ENCODE measurements at regions not wholly inside any gene's neighbourhood (a gene's known extent, or its start where the extent isn't known, plus 50 kb on each side); places are given as distances from the start of the nearest gene placed in this dataset.

DNA sequence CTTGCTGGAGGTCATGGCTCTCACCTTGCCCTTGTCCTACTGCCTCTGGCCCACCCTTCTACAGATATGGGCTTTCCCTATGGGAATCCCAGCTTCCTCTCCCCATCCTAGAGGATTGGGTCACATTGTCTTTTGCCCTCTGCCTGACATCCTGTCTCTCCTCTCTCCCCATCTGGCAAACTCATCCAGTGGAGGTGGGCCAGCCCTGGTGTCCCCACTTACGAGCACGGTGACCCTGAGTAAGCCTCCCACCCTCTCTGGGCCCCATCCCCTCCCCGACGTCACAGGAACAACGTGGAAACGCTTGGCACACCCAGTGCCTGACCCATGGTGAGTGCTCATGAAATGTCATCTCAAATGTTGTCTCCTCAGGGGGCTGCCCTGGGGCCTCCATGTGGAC lies 56.1 kb upstream of the ID3 start:
- no peak for DNase-seq (ENCODE audit: low read depth in 2 of 2)

DNA sequence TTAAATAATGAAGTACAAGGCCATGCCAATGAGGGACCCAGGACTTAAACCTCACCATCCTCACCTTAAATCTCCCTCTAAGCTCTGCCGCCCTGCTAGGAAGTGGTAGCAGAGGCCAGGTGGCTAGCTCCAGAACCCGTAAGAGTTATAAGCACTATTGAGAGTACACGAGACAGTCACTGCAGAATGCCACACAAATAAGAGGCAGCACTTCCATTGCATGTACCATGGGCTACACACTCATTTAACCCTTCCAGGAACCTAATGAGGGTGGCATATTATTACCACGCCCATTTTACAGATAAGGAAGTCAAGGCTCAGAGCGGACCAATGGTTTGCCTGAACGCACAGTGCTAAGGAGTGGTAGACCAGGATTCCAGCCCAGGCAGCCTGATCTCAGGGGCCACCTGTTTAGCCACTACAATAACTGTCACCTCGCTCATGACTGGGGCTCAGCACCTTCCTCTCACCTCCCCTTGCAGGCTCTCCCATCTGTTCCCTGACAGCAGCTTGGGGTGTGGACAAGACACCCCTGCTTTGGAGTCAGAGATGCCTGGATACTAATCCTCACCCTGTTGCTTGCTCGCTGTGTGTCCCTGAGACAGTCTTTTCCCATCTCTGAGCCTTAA lies 54.8 kb upstream of the ID3 start:
- no peak for DNase-seq (ENCODE audit: low read depth in 2 of 2)

DNA sequence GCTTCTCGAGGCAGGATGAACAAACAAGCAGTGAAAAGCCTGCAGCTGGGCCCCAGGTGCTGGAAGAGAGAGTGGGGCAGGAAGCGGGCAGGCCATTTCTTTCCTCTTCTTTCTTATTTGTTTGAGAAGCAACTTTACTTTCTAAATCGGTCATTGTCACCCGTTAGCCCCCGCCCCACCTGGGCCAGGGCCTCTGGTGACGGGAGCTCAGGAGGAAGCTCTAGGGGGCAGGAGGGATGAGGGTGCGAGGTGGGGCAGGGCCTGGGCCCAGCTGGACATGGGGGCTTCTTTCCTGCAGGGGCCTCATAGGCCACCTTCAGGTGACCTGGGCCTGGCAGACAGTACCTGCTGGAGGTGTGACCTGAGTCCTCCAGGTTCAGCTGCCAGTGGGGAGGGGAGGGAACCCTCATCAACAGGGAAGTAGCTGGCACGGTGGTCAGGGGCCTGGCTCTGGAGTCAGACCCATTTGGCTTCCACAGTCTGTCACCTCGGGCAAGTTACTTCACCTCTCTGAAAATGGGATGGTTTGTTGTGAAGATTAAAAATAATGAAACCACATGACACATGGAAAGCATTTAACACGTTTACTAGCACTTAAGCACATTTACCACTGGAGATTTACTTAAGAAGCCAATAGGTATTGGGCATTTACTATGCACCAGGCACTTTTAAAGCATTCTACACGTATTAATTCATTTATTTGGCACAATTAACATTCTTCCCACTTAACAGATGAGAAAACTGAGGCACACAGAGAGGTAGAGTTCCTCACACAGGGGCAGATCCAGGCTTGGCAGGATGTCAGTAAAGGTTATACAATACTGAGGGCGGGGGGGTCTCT lies 54.1 kb upstream of the ID3 start:
- no peak for DNase-seq (ENCODE audit: low read depth in 2 of 2)

DNA sequence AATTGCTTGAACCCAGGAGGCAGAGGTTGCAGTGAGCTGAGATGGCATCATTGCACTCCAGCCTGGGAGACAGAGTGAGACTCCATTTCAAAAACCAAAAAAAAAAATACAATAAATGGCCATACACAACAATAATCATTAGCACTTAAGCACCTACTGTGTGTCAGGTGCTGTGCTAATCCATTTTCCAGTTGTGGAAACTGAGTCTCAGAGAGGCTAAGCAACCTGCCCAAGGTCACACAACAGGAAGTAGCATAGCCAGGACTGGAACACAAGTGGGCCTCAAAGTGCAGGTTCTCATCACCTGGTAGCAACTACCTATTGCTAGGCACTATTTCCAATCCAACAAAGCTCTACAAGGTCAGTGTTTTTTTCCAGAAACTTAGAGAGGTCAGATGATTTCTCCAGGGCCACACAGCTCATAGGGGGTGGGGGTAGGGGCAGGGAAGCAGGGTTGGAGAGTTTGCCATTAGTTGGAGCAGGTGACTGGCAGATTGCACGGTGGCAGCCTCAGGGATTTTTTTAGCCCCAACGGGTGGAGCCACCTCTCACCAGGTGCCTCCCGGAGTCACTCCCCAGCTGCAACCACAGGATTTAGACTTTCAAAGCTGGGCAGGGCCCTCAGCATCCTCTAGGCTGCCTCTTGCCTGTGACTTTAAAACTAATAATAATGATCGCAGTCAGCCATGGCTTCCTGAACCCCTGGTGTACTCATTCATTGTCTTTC lies 52.5 kb upstream of the ID3 start:
- DNase-seq (ENCODE audit: low read depth in 2 of 2), result no peak

DNA sequence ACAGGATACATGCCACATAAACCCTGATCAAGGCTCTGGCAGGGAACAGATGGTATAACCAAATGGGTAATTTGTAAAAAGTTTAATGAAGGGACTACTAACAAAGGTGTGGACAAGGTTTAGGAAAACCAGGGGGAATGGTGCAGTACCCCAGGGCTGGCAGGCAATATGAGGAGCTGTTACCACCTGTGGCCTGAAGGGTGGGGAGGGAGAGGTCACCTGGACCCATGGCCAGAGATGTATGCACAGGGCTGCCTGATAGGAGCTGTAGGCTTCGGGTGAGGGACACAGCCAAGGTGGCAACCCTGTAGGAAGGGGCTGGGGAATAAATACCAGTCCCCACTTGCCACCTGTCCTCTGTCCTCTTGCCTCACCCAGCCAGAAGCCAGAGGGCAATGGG lies 51.4 kb upstream of the ID3 start:
- DNase-seq (ENCODE audit: low read depth in 2 of 2), result no peak

DNA sequence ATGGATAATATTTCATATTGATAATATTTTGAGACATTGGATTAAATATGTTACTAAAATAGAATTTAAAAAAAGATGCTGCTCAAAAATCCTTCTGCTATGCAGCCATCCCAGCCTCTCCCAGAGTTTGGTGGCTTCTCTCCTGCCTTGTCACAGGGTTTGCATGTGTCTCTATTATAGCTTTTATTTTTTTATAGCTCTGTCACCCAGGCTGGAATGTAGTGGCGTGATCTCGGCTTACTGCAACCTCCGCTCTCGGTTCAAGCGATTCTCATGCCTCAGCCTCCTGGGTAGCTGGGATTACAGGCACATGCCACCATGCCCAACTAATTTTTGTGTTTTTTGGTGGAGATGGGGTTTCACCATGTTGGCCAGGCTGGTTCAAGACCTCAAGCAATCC lies 50.7 kb upstream of the ID3 start:
- no peak for DNase-seq (ENCODE audit: low read depth in 2 of 2)
